ENCODE measurements at regions not wholly inside any gene's neighbourhood (a gene's known extent, or its start where the extent isn't known, plus 50 kb on each side); places are given as distances from the start of the nearest gene placed in this dataset.

- Histone ChIP-seq H3K9me3 (no peaks in the 10 kb centered on the region), H3K36me3 (no peaks in the 10 kb centered on the region), H3K4me3 (no peak overlapping the region), H3K4me1 (peaks cover 0 to 8% of the 10 kb centered on the region in 2 donors), H3K27ac (no peak overlapping the region), H3K27me3 (no peaks in the 10 kb centered on the region)
- no peak for TF ChIP-seq CTCF (IDR thresholded peaks at IDR 0.05)
- no peak for ATAC-seq
- intact Hi-C loops (cut with DNase I) = loop anchor here in 1 of 2 donors (10.0 kb wide), 2 partner anchors 170 to 300 kb away; partner anchors contain the start of gene MAP4K4
- no peak for DNase-seq
Observed at GRCh38 chr2:101524806-101525430, 50.0 kb upstream of the RFX8 start.

Measured in left lung (tissue), 4 donors.